Lung microvascular endothelial cell (primary cell): ENCODE measurements at regions not wholly inside any gene's neighbourhood (a gene's known extent, or its start where the extent isn't known, plus 50 kb on each side); places are given as distances from the start of the nearest gene placed in this dataset.

ENCODE experiments used
- DNase-seq, 2 donors: peaks; one replicate each; pipeline versions ENCODE4 v3.0.0 to v3.0.0-alpha.2; 2010; ENCODE audit warnings: low read depth in 2 of 2

GRCh38 chr11:92383430-92383829 lies 158.8 kb downstream of the FAT3 start:
- DNase-seq: no peak

GRCh38 chr11:92384358-92384757 lies 159.7 kb downstream of the FAT3 start:
- no peak for DNase-seq

- DNase-seq: no peak
Observed at GRCh38 chr11:92384802-92385201, 160.2 kb downstream of the FAT3 start.

GRCh38 chr11:92386577-92386976 lies 162.0 kb downstream of the FAT3 start:
- no peak for DNase-seq

- no peak for DNase-seq
Observed at GRCh38 chr11:92387859-92388258, 163.2 kb downstream of the FAT3 start.

GRCh38 chr11:92388380-92388779 lies 163.8 kb downstream of the FAT3 start:
- no peak for DNase-seq

GRCh38 chr11:92390783-92391182 lies 166.2 kb downstream of the FAT3 start:
- DNase-seq: no peak

- DNase-seq: no peak
Observed at GRCh38 chr11:92391364-92391763, 166.7 kb downstream of the FAT3 start.

- no peak for DNase-seq
Observed at GRCh38 chr11:92391808-92392207, 167.2 kb downstream of the FAT3 start.

GRCh38 chr11:92393218-92393617 lies 168.6 kb downstream of the FAT3 start:
- DNase-seq: no peak

GRCh38 chr11:92396133-92396532 lies 171.5 kb downstream of the FAT3 start:
- DNase-seq: no peak

GRCh38 chr11:92397221-92397755 lies 172.7 kb downstream of the FAT3 start:
- DNase-seq: no peak

- DNase-seq: no peak
Observed at GRCh38 chr11:92399705-92400104, 175.1 kb downstream of the FAT3 start.

GRCh38 chr11:92401520-92401919 lies 176.9 kb downstream of the FAT3 start:
- DNase-seq: no peak

- DNase-seq: no peak
Observed at GRCh38 chr11:92406472-92406871, 181.9 kb downstream of the FAT3 start.

- no peak for DNase-seq
Observed at GRCh38 chr11:92409355-92409754, 184.7 kb downstream of the FAT3 start.

- no peak for DNase-seq
Observed at GRCh38 chr11:92409956-92410355, 185.3 kb downstream of the FAT3 start.

GRCh38 chr11:92410526-92410925 lies 185.9 kb downstream of the FAT3 start:
- DNase-seq: no peak

GRCh38 chr11:92411431-92411830 lies 186.8 kb downstream of the FAT3 start:
- DNase-seq: no peak

- DNase-seq: no peak
Observed at GRCh38 chr11:92413757-92414513, 189.3 kb downstream of the FAT3 start.

GRCh38 chr11:92416971-92417725 lies 192.5 kb downstream of the FAT3 start:
- no peak for DNase-seq

GRCh38 chr11:92423115-92424034 lies 198.8 kb downstream of the FAT3 start:
- no peak for DNase-seq
